ENCODE measurements at regions not wholly inside any gene's neighbourhood (a gene's known extent, or its start where the extent isn't known, plus 50 kb on each side); places are given as distances from the start of the nearest gene placed in this dataset.
A peak's percentile ranks its signal among the peaks of the same experiment; 100 is the strongest.

- no peaks in the 10 kb centered on the region for H3K27me3 ChIP-seq (ENCODE audit: control insufficient read depth in 1 of 2, insufficient read depth in 2 of 2, low read length in 2 of 2)
- DNase-seq (ENCODE audit: low spot score) (no peak), FAIRE-seq (no peak), ATAC-seq (no peak)
- ChIA-PET CTCF (ENCODE audit: low intra/inter-chr PET ratio, low total read pairs) (no interaction called here), POLR2A (no interaction called here)
- no peak overlapping the region for H3K4me2 ChIP-seq (ENCODE audit: low read depth, low read length)
- H2AFZ ChIP-seq (ENCODE audit: low read length), result no peak overlapping the region
- no peak overlapping the region for H3K27ac ChIP-seq (ENCODE audit: extremely low read length, insufficient read depth, low read length)
- no peaks in the 10 kb centered on the region for H3K36me3 ChIP-seq (replicated peaks in 1 of 2; ENCODE audit: control insufficient read depth in 1 of 2, insufficient read depth in 2 of 2, low read length in 2 of 2)
- H3K9ac ChIP-seq (ENCODE audit: insufficient read depth, low read depth, low read length), result no peak overlapping the region
- no peaks in the 10 kb centered on the region for H3K79me2 ChIP-seq (ENCODE audit: insufficient read depth, low read length)
- H3K4me1 ChIP-seq (ENCODE audit: insufficient read depth, low read length), result no peaks in the 10 kb centered on the region
- intact Hi-C loops (cut with micrococcal nuclease; ENCODE audit: unreplicated experiment), result no loop called here
- no peak for TF ChIP-seq ATF7-NPFF (CRISPR knock-in tag; IDR thresholded peaks at IDR 0.05; ENCODE audit: low read depth)
- TF ChIP-seq MAFK (conservative IDR thresholded peaks at IDR 0.05 in 1 of 2, IDR thresholded peaks at IDR 0.05 in 1 of 2; ENCODE audit: low read length in 2 of 2), result peak in 1 of 2 experiments; percentile 16; a peak in 1 of 4 replicates
- H4K20me1 ChIP-seq (ENCODE audit: insufficient read depth, low read length), result no peaks in the 10 kb centered on the region
- no TSS peak for BruUV-seq (replicated peaks)
- in situ Hi-C loops (cut with HindIII; ENCODE audit: extremely low pct_ligation_motif_present, low pct_unique_long_range_greater_than_20kb), result no loop called here
- H3K9me3 ChIP-seq (ENCODE audit: low read length), result no peaks in the 10 kb centered on the region
- WGBS (ENCODE audit: low lambda C conversion rate), result 2% methylated on average over 4 of the region's 4 CpGs
- H3K4me3 ChIP-seq (replicated peaks in 1 of 3; ENCODE audit: insufficient read depth in 1 of 3, low read depth in 2 of 3, low read length in 3 of 3), result no peak overlapping the region
Observed at GRCh38 chr20:54275359-54276111, 67.6 kb downstream of the PFDN4 start.

GRCh38 chr20:54276577-54277169 is 68.8 kb downstream of the PFDN4 start:
- ChIA-PET POLR2A (no interaction called here), CTCF (ENCODE audit: low intra/inter-chr PET ratio, low total read pairs) (no interaction called here)
- H3K27ac ChIP-seq (ENCODE audit: extremely low read length, insufficient read depth, low read length), result no peak overlapping the region
- in situ Hi-C loops (cut with HindIII; ENCODE audit: extremely low pct_ligation_motif_present, low pct_unique_long_range_greater_than_20kb) (no loop called here), intact Hi-C loops (cut with micrococcal nuclease; ENCODE audit: unreplicated experiment) (no loop called here)
- H3K79me2 ChIP-seq (ENCODE audit: insufficient read depth, low read length), result no peaks in the 10 kb centered on the region
- H3K4me3 ChIP-seq (replicated peaks in 1 of 3; ENCODE audit: insufficient read depth in 1 of 3, low read depth in 2 of 3, low read length in 3 of 3), result no peak overlapping the region
- BruUV-seq (replicated peaks), result no TSS peak
- WGBS (ENCODE audit: low lambda C conversion rate), result 8% methylated on average over 4 of the region's 4 CpGs
- H4K20me1 ChIP-seq (ENCODE audit: insufficient read depth, low read length), result no peaks in the 10 kb centered on the region
- DNase-seq (ENCODE audit: low spot score) (no peak), FAIRE-seq (no peak), ATAC-seq (no peak)
- H3K9ac ChIP-seq (ENCODE audit: insufficient read depth, low read depth, low read length), result no peak overlapping the region
- no peak overlapping the region for H3K4me2 ChIP-seq (ENCODE audit: low read depth, low read length)
- H3K4me1 ChIP-seq (ENCODE audit: insufficient read depth, low read length), result no peaks in the 10 kb centered on the region
- H3K9me3 ChIP-seq (ENCODE audit: low read length), result no peaks in the 10 kb centered on the region
- H3K27me3 ChIP-seq (ENCODE audit: control insufficient read depth in 1 of 2, insufficient read depth in 2 of 2, low read length in 2 of 2), result no peaks in the 10 kb centered on the region
- TF ChIP-seq TBP (CRISPR knock-in tag; IDR thresholded peaks at IDR 0.05), result no peak
- no peak for TF ChIP-seq ZBTB21 (CRISPR knock-in tag; IDR thresholded peaks at IDR 0.05)
- TF ChIP-seq ATF4 (CRISPR knock-in tag; IDR thresholded peaks at IDR 0.05), result no peak
- TF ChIP-seq ZNF503 (CRISPR knock-in tag; IDR thresholded peaks at IDR 0.05), result no peak
- H2AFZ ChIP-seq (ENCODE audit: low read length), result no peak overlapping the region
- no peaks in the 10 kb centered on the region for H3K36me3 ChIP-seq (replicated peaks in 1 of 2; ENCODE audit: control insufficient read depth in 1 of 2, insufficient read depth in 2 of 2, low read length in 2 of 2)
